H7 (cell line): ENCODE measurements at regions not wholly inside any gene's neighbourhood (a gene's known extent, or its start where the extent isn't known, plus 50 kb on each side); places are given as distances from the start of the nearest gene placed in this dataset.

Source experiments
- DNase-seq: peaks from one replicate; pipeline ENCODE4 v3.0.0; 2012
- H3K27me3 ChIP-seq: 2 replicates; pipeline ENCODE4 v1.6.0; 2011; ENCODE audit warnings: mild to moderate bottlenecking, low read length; ENCODE audit not compliant: control insufficient read depth, insufficient read depth
- H3K36me3 ChIP-seq: replicated peaks from 2 replicates; pipeline ENCODE4 v1.5.1; 2011; ENCODE audit warnings: low read length; ENCODE audit not compliant: control insufficient read depth, insufficient read depth
- H3K4me3 ChIP-seq: 2 replicates; pipeline ENCODE4 v1.5.1; 2011; ENCODE audit warnings: low read depth, mild to moderate bottlenecking, control low read depth, low read length, moderate library complexity; ENCODE audit not compliant: insufficient read depth

DNA sequence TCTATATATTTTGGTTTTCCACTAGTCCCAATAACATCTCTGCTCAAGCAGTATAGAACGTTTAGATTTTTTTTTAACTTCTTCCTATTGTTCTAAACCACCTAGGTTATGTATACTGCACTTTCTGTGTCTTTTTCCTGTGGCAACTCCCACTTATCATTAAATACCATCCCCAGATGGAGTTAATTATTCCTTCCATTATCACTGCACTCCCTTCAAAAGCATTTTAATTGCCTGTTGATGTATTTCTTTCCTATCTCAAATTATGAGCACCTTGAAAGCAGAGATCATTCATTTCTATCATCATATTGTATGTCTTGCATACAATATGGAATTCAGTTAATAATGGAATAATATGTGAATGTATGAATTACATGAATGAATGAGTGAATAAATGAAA lies 148.0 kb downstream of the HGF start:
- no peak overlapping the region for H3K4me3 ChIP-seq
- no peak for DNase-seq
- no peaks in the 10 kb centered on the region for H3K27me3 ChIP-seq
- H3K36me3 ChIP-seq: no peaks in the 10 kb centered on the region

- Histone ChIP-seq H3K36me3 (no peaks in the 10 kb centered on the region), H3K27me3 (no peaks in the 10 kb centered on the region), H3K4me3 (no peak overlapping the region)
- DNase-seq: no peak
Observed at GRCh38 chr7:81618396-81619014, 151.3 kb downstream of the HGF start.

- Histone ChIP-seq H3K27me3 (no peaks in the 10 kb centered on the region), H3K4me3 (no peak overlapping the region), H3K36me3 (no peaks in the 10 kb centered on the region)
- no peak for DNase-seq
Observed at GRCh38 chr7:81616951-81617350, 152.9 kb downstream of the HGF start.

DNA sequence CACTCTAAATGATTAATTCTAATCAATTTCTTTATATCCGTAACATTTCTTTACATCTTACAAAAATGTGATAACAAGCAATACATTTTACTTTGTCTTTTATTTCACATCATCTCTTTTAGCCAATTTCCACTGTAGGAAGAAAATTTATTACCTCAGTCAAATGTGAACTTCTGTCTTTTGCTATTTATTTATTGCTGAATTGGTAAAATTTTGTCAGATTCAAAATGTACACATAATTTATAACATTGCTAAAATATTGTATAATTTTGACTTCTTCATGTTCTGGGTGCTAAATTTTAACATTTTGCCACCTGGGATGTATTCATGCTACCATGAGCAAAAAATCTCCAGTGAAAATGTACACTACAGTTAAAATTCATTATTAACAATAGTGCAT lies 158.0 kb downstream of the HGF start:
- no peak for DNase-seq
- no peaks in the 10 kb centered on the region for H3K27me3 ChIP-seq
- no peak overlapping the region for H3K4me3 ChIP-seq
- no peaks in the 10 kb centered on the region for H3K36me3 ChIP-seq

DNA sequence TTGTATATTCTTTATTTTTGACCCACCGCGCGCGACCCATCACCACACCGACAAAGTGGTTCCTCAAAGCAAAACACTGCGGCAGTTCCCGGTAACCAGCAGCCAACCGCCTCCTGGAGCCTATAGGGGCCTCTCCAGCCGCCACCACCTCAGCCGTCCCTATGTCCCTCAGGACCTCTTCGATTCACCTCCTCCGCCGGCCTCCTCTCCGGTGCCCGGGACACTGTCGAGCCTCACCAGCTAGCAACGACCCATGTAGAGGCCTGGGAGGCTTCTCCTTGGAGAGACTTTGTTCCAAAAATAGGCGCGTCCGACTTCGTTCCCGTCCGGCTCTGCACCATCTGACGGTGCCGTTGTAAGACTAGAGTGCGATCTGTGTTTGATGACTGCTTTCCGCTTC lies 158.8 kb downstream of the HGF start:
- peak; percentile 2 for DNase-seq
- H3K36me3 ChIP-seq: no peaks in the 10 kb centered on the region
- H3K27me3 ChIP-seq: no peaks in the 10 kb centered on the region
- H3K4me3 ChIP-seq: no peak overlapping the region

- no peak for DNase-seq
- Histone ChIP-seq H3K36me3 (no peaks in the 10 kb centered on the region), H3K27me3 (no peaks in the 10 kb centered on the region), H3K4me3 (no peak overlapping the region)
Observed at GRCh38 chr7:81608748-81609382, 161.0 kb downstream of the HGF start.

DNA sequence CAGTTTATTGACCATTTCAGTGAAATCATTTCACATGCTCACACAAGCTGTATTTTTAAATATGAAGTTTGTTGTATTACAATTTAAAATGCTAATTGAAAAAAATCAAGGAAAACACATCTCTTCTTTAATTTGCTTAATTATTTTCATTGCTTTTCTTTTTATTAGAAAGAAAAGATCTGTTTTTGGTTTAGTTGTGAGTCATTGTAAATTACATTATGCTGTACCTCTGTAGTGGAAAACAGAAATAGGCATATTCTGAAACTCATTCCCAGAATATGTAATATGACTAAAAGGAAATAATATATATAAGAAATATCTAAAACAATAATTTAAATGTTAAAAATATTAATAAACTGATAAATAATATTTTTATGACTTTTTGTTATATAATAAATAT lies 161.9 kb downstream of the HGF start:
- no peak for DNase-seq
- no peaks in the 10 kb centered on the region for H3K27me3 ChIP-seq
- no peak overlapping the region for H3K4me3 ChIP-seq
- no peaks in the 10 kb centered on the region for H3K36me3 ChIP-seq

- no peaks in the 10 kb centered on the region for H3K27me3 ChIP-seq
- H3K4me3 ChIP-seq: no peak overlapping the region
- no peaks in the 10 kb centered on the region for H3K36me3 ChIP-seq
- no peak for DNase-seq
Observed at GRCh38 chr7:81606078-81606863, 163.6 kb downstream of the HGF start.

DNA sequence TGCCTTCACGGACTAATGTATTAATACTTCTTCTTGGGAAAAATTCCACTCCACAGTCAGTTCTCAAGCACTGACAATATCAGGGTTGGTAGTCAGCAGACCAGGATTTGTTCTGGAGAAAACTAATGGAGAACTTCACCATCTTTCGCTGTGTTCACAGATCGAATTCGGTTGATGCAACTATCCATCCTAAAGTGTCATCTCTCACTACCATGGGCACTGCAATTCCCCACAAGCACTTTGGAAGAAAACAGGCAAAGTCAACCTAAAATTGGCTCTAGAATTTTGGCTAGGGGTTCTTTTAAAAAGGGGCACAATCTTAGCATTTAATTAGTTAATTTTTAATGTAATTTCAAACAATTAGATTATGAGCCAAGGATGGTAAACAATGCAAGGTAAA lies 164.4 kb downstream of the HGF start:
- DNase-seq: no peak

GRCh38 chr7:81604808-81605174 lies 165.1 kb downstream of the HGF start:
- H3K27me3 ChIP-seq: no peaks in the 10 kb centered on the region
- H3K36me3 ChIP-seq: no peaks in the 10 kb centered on the region
- no peak for DNase-seq
- H3K4me3 ChIP-seq: no peak overlapping the region

More for the DNA sequence above, 164.4 kb downstream of the HGF start:
- Histone ChIP-seq H3K4me3 (no peak overlapping the region), H3K36me3 (no peaks in the 10 kb centered on the region), H3K27me3 (no peaks in the 10 kb centered on the region)

- Histone ChIP-seq H3K36me3 (no peaks in the 10 kb centered on the region), H3K27me3 (no peaks in the 10 kb centered on the region), H3K4me3 (no peak overlapping the region)
- DNase-seq: no peak
Observed at GRCh38 chr7:81604075-81604807, 165.6 kb downstream of the HGF start.

DNA sequence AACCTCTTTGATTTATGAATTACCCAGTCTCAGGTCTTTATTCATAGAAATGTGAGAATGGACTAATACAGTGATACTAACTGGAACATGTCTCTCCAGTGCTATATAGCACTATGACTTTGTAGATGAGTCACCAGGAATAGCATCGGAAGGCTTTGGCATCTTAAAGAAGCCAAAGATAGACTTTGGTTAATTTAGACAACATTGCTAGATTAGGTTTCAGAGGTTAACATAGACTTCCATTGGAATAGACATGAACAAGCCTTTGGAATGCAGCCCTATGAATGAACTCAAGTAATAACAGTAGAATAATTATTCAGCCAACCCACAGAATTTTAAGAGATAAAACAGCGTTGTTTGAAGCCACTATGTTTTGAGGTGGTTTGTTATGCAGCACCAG lies 169.2 kb downstream of the HGF start:
- no peak overlapping the region for H3K4me3 ChIP-seq
- DNase-seq: no peak
- no peaks in the 10 kb centered on the region for H3K36me3 ChIP-seq
- H3K27me3 ChIP-seq: no peaks in the 10 kb centered on the region

DNA sequence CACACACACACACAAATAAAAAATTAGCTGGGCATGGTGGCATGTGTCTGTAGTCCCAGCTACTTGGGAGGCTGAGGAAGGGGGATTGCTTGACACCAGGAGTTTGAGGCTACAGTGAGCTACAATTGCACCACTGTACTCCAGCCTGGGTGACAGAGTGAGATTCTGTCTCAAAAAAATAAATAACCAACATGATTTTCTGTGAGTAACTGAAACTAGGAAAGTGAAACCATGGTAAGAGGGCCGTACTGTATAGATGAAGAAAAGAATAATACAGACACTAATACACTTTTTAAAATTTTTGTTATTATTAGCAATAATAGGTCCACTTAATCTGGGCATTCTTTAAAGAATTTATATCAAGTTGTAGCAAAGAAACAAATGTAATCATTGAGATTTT lies 170.9 kb downstream of the HGF start:
- Histone ChIP-seq H3K27me3 (no peaks in the 10 kb centered on the region), H3K36me3 (no peaks in the 10 kb centered on the region), H3K4me3 (no peak overlapping the region)
- no peak for DNase-seq

DNA sequence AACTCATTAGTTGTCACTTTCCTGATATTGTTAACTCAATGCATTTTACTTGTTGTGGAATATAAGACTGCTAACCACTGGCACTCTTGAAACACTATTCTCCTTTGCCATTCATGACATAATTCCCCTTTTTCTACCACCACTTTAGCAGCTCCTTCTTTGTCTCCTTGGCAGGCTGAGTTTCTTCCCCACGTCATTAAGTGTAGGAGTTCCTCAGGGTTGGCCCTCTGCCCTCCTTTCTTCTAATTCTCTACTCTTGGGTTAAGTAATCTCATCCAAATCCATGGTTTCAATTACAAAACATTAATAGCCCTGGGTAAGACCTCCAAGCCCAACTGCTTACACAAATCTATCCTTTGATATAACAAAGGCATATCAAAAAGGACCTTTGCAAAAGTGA lies 175.1 kb downstream of the HGF start:
- no peaks in the 10 kb centered on the region for H3K27me3 ChIP-seq
- DNase-seq: no peak

GRCh38 chr7:81590131-81590530 lies 179.7 kb downstream of the HGF start:
- no peaks in the 10 kb centered on the region for H3K27me3 ChIP-seq
- H3K4me3 ChIP-seq: no peak overlapping the region
- H3K36me3 ChIP-seq: no peaks in the 10 kb centered on the region
- DNase-seq: no peak

More for the DNA sequence above, 175.1 kb downstream of the HGF start:
- H3K36me3 ChIP-seq: no peaks in the 10 kb centered on the region
- no peak overlapping the region for H3K4me3 ChIP-seq
